Effector memory CD4-positive, alpha-beta T cell (primary cell): ENCODE measurements at regions not wholly inside any gene's neighbourhood (a gene's known extent, or its start where the extent isn't known, plus 50 kb on each side); places are given as distances from the start of the nearest gene placed in this dataset.

Experiments
- DNase-seq, 3 donors: peaks; one replicate each; pipeline ENCODE4 v3.0.0-alpha.2; 2020
- H3K27ac ChIP-seq: 2 replicates; pipeline ENCODE4 v1.7.0; 2013; ENCODE audit warnings: mild to moderate bottlenecking, low read length, moderate library complexity; ENCODE audit not compliant: insufficient read depth, poor library complexity, severe bottlenecking
- H3K27me3 ChIP-seq: replicated peaks from 2 replicates; pipeline ENCODE4 v1.7.0; 2013; ENCODE audit warnings: mild to moderate bottlenecking, low read length; ENCODE audit not compliant: insufficient read depth, control insufficient read depth, poor library complexity, severe bottlenecking
- H3K36me3 ChIP-seq: 2 replicates; pipeline ENCODE4 v1.7.0; 2013; ENCODE audit warnings: mild to moderate bottlenecking, low read length, moderate library complexity; ENCODE audit not compliant: control insufficient read depth, insufficient read depth
- H3K4me1 ChIP-seq: 2 replicates; pipeline ENCODE4 v1.7.0; 2013; ENCODE audit warnings: low read length, mild to moderate bottlenecking; ENCODE audit not compliant: control insufficient read depth, insufficient read depth, poor library complexity, severe bottlenecking
- H3K4me3 ChIP-seq: 2 replicates; pipeline ENCODE4 v1.7.0; 2013; ENCODE audit warnings: low read length, low read depth, mild to moderate bottlenecking; ENCODE audit not compliant: insufficient read depth, poor library complexity, severe bottlenecking
- H3K9me3 ChIP-seq: 2 replicates; pipeline ENCODE4 v1.7.0; 2013; ENCODE audit warnings: mild to moderate bottlenecking, low read length, moderate library complexity; ENCODE audit not compliant: control insufficient read depth

DNA sequence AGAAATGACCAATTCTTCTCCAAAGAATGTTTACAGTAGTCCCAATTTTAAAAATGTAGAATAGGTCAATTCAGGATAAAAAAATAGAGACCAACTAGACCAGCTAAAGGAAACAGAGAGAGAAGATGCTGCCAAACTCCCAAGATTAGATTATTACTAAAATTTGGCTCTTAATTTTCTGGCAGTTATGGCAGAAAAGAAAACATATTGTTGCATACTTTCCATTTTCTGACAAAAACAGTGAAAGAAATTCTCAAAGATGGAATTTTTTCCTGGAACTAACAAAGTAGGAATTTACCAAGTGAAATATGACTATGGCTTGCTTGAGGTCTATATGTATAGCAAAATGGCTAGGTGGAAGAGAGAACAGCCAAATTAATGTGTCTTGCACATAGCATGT, 138.3 kb upstream of the STK17B start:
- Histone ChIP-seq H3K27me3 (no peaks in the 10 kb centered on the region), H3K4me3 (no peak overlapping the region), H3K4me1 (no peaks in the 10 kb centered on the region), H3K27ac (no peak overlapping the region), H3K9me3 (no peaks in the 10 kb centered on the region), H3K36me3 (no peaks in the 10 kb centered on the region)
- DNase-seq: no peak

GRCh38 chr2:196314157-196314556, 142.8 kb upstream of the STK17B start:
- H3K9me3 ChIP-seq: no peaks in the 10 kb centered on the region
- no peak overlapping the region for H3K4me3 ChIP-seq
- no peaks in the 10 kb centered on the region for H3K4me1 ChIP-seq
- DNase-seq: no peak
- H3K36me3 ChIP-seq: no peaks in the 10 kb centered on the region
- H3K27me3 ChIP-seq: no peaks in the 10 kb centered on the region
- no peak overlapping the region for H3K27ac ChIP-seq

- Histone ChIP-seq H3K27me3 (no peaks in the 10 kb centered on the region), H3K4me3 (no peak overlapping the region), H3K4me1 (no peaks in the 10 kb centered on the region), H3K27ac (no peak overlapping the region), H3K36me3 (no peaks in the 10 kb centered on the region), H3K9me3 (no peaks in the 10 kb centered on the region)
- no peak for DNase-seq
These were observed 143.4 kb upstream of the STK17B start for GRCh38 chr2:196314780-196315179.

DNA sequence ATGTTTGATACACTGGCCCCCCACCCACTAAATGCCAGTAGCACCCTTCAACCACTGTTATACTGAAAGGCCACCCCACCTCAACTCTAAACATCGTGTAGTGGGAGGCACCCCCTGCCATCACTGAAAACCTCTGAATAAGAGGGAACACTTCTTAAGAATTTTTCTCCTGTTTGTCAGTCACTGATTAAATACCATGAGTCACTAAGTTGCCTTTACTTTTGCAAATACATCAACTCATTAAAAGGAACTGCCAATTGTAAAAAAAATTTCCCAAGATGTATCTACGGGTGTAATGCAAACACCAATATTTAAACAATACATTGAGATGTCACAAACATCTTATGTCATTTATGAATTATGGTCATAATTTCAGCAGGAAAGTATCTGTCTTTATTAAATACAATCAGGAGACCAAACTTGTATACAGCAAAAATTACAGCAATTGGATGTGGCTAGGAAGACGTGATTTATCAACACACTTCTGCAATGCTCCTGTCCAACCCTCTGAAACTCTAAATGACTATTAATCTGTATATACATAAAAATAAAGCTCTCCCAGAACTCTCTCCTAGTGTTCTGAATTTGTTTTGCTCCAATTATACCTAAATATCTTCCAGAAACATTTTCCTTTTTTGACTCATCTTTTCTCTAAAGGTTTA, 144.1 kb upstream of the STK17B start:
- H3K36me3 ChIP-seq: no peaks in the 10 kb centered on the region
- H3K27ac ChIP-seq: no peak overlapping the region
- no peak for DNase-seq
- H3K4me1 ChIP-seq: no peaks in the 10 kb centered on the region
- H3K4me3 ChIP-seq: no peak overlapping the region
- no peaks in the 10 kb centered on the region for H3K9me3 ChIP-seq
- H3K27me3 ChIP-seq: no peaks in the 10 kb centered on the region

DNA sequence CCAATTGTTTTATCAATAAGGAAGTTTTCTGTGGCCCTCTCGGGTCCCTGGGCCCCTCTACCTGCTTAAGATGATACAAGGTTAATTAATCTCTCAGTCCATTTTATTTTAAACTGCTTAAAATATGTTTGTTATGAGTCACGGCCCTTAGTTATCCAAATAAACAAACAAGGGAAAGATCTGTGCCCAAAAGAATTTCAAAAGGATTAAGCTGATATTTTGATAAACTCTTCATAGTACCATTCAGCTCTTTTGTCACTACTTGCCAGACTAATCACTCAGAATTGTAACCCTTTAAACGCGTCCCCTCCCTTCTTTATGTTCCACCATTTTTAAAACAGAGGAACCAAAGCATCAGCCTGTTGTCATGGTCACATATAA, 144.7 kb upstream of the STK17B start:
- Histone ChIP-seq H3K9me3 (no peaks in the 10 kb centered on the region), H3K36me3 (no peaks in the 10 kb centered on the region), H3K27me3 (no peaks in the 10 kb centered on the region), H3K4me3 (no peak overlapping the region), H3K27ac (no peak overlapping the region), H3K4me1 (no peaks in the 10 kb centered on the region)
- no peak for DNase-seq

DNA sequence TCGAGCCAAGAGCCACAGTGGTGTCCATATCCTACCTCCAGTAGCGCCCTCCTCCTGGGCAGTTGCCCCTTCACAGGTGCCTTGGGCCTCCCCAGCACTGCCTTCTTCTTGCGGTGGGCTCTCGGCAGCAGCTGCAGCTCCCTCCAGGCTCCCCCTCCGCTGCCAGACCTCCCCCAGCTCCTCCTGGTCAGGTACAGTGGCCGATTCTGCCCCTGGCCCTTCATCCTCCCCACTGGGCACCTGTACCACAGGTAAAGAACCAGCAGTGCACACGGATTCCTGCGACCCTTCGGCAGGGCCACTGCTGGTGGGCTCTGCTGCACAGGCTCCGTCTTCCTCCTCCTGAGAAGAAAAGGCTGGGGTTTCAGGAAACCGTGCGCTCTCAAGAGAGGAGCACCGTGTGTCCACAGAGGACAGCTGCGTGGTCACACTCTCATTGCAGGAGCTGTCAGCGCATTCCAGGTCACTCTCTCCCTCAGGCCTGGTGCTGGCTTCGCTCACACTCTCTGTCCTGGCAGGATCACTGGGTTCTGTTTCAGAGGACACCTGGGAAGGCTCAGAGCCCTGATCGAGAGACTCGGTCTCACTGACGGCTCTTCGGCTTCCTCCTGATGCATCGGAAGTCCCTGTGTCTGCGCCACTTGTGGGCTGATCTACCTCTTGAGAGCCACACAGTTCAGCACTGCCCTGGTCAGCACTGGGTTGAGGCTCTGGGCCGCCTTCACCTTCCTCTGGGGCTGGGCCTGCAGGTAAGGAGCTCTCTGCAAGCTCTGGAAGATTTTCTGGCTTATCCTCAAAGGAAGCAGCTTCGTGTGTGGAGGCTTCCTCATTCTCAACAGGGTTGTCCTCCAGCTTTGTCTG, 147.4 kb upstream of the STK17B start:
- H3K4me3 ChIP-seq: no peak overlapping the region
- H3K27ac ChIP-seq: no peak overlapping the region
- no peaks in the 10 kb centered on the region for H3K9me3 ChIP-seq
- H3K36me3 ChIP-seq: no peaks in the 10 kb centered on the region
- H3K27me3 ChIP-seq: no peaks in the 10 kb centered on the region
- no peaks in the 10 kb centered on the region for H3K4me1 ChIP-seq
- no peak for DNase-seq

- Histone ChIP-seq H3K4me3 (no peak overlapping the region), H3K27me3 (no peaks in the 10 kb centered on the region), H3K9me3 (no peaks in the 10 kb centered on the region), H3K4me1 (no peaks in the 10 kb centered on the region), H3K27ac (no peak overlapping the region), H3K36me3 (no peaks in the 10 kb centered on the region)
- no peak for DNase-seq
These were observed 151.8 kb upstream of the STK17B start for GRCh38 chr2:196322973-196323810.

DNA sequence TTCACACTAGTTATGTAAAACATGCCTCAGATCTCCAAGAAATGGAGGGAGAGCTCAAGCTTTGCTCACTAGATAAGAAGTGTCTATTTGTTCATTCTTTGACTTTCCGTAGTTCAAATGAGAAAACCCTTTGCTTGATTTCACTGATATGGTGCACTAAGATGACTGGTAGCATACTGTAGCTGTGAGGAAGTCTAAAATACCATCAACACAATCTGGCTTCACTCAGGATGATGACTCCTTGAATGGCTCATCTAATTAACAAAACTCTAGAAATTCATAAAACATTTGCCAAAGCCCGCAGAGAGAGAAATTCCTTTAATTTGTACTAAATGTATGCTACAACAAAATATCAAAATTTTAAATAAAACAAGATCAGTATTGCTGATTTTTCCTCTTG, 152.8 kb upstream of the STK17B start:
- no peak overlapping the region for H3K4me3 ChIP-seq
- H3K9me3 ChIP-seq: no peaks in the 10 kb centered on the region
- DNase-seq: no peak
- no peaks in the 10 kb centered on the region for H3K36me3 ChIP-seq
- no peak overlapping the region for H3K27ac ChIP-seq
- no peaks in the 10 kb centered on the region for H3K27me3 ChIP-seq
- no peaks in the 10 kb centered on the region for H3K4me1 ChIP-seq

- no peaks in the 10 kb centered on the region for H3K36me3 ChIP-seq
- H3K9me3 ChIP-seq: no peaks in the 10 kb centered on the region
- no peak overlapping the region for H3K27ac ChIP-seq
- H3K4me1 ChIP-seq: no peaks in the 10 kb centered on the region
- H3K27me3 ChIP-seq: no peaks in the 10 kb centered on the region
- no peak for DNase-seq
- no peak overlapping the region for H3K4me3 ChIP-seq
These were observed 156.8 kb upstream of the STK17B start for GRCh38 chr2:196328088-196328680.
